HuH-7.5 (cell line): ENCODE measurements at regions not wholly inside any gene's neighbourhood (a gene's known extent, or its start where the extent isn't known, plus 50 kb on each side); places are given as distances from the start of the nearest gene placed in this dataset.

Experiments
- DNase-seq: peaks from one replicate; pipeline ENCODE4 v3.0.0; 2011; ENCODE audit warnings: low spot score

DNA sequence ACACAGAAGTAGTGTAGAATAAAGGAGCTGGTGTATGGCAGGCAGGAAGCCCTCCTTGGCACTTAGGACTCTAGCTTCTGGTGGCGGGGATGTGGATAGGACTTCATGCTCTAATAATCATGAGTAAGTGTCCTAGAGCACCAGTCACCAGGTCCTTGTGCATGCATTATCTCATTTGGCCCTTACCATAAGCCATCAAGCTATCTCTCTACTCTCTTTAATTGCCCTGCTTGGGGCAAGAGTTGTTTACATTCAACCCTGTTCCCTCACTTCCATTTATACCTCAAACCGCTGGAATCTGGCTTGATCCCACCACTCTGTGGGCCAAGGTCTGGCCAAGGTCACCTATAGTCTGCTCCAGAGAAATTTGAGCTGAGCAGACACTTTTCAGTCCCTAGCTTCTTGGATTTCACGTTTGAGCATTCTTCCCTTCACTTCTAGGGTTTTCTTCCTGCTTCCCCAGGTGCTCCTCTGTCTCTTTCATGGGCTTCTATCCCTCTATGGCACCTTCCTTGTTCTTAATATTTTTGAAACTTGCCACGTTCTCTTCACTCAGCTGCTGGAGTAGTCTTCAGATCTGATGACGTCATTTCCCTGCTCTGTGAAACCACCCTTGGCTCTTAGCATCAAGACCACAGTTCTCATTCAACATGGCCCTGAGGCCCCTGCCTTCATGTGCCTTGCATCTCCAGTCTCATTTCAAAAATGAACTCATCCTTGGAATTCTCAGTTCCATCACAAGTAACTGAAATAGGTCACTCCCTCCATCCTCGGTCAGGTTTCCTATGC is 94.9 kb upstream of the GATA6 start:
- no peak for DNase-seq

GRCh38 chr18:22080035-22080434 is 89.4 kb upstream of the GATA6 start:
- no peak for DNase-seq

- no peak for DNase-seq
Measured at GRCh38 chr18:22082408-22082807, 87.0 kb upstream of the GATA6 start.

DNA sequence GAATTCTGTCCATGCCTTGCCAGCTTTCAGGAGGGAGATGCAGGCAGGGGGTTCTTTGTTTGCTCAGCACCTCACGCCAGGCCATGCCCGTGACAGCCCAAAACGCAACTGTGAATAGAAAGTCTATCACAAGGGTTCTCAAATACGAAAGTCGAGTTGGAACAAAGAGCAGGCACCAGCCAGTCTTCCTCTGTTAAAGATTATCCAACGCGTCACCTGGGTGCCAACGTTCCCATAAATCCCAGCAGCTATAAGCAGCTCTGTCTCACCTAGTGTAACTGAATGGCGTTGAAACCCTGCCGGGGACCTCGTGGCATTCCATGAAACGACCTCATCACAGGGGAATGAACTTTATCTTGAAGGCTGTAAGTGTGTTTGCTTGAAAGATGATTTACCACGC is 84.8 kb upstream of the GATA6 start:
- DNase-seq, result peak; percentile 23

DNA sequence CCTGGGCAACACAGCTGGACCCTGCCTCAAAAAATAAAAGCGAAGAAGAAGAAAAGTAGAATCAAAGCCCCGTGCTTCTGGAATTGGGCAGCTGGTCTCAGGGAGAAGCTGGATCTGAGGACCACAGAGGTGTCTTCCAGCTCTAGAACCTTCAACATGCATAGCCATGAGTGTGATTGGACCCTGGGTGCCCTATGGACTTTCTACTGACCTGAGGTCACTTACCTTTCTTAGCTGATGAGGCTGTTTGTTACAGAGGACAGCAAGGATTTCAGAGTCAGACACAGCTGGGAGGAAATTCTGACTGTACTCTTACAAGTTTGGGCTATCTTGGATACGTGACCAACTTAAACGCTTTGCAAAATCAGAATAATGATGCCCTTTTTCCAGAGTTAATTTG is 82.4 kb upstream of the GATA6 start:
- DNase-seq, result no peak

- DNase-seq, result no peak
Measured at GRCh38 chr18:22088029-22088428, 81.4 kb upstream of the GATA6 start.

GRCh38 chr18:22088996-22089640 is 80.3 kb upstream of the GATA6 start:
- DNase-seq, result no peak

- no peak for DNase-seq
Measured at GRCh38 chr18:22091341-22091740, 78.0 kb upstream of the GATA6 start.

DNA sequence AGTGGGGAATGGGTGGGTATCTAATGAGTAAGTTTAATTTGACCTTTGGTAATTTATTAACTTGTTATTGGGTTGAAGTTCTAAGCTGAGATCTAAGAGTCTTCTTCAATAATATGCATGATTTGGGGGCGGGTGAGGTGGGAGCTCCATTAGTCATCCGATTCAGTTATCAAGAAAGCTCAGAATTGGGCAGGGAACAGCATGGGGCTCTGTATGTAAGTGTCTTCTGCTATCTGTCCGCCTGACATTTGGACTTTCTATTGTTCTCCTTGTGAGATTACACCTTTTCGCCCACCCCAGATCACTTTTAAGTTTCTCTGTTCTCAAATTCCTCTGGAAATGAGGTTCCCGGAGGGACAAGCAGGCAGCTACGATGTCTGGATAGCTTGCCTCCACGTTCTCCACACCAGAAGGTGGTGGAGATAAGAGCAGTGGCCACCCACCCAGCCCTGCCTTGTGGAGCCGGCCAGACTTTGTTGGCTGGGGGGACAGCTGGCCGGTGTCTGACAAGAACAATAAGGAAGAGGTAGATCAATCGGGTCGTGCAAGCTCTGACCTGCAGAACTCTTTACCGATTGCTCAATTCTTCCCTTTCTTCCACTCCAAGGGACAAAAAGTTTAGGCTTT is 75.5 kb upstream of the GATA6 start:
- DNase-seq, result no peak

DNA sequence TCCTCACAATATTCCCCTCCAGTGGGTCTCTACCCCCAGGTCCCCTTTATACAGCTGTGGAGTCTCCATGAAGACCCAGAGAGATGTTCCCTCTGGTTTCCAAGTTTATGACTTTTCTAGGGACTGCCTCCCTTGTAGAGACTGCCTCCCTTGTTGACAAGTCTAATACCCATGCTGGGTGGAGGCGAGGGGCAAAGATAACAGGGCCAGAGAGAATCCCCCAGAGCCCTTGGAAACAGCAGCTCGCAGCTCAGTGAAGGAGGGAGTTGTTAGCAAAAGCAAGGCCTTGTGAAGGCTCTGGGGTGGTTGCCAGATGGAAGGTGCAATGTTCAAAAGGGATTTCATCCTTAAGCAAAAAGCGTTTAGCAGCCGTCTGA is 75.0 kb upstream of the GATA6 start:
- DNase-seq, result no peak

DNA sequence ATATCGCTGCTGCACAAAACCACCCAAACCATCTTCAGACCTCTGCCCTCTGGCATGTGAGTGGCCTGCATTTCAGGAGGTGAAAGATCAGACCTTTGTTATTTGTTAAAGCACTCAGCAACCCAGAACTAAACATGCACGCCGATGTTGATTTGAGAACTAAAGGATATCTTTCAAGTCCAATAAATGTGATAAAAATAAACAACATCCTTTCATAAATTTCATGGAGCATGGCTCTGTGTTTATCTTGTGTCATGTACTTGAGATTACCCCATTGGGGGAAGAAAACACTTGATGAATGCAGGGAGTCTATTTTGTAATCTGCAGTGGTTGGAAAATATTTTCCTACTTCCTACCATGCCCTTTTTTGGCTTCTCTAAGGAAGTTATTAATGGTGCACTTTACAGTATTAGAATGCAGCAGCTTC is 70.8 kb upstream of the GATA6 start:
- no peak for DNase-seq

DNA sequence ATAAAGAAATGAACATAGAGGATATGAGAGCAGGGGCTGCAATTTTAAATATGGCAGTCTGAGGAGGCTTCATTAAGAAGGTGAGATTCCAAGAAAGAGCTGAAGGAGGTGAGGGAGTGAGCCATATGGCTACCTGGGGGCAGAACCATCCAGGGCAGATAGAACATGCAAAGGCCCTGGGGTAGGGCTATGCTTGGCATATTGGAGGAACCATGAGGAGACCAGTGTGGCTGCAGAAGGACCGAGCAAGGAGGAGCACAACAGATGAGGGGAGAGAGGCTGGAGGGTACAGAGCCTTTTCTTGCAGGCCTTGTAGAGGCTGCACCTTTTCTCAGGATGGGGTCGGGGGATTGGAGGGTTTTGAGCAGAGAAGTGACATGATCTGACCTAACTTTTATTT is 69.5 kb upstream of the GATA6 start:
- DNase-seq, result no peak

GRCh38 chr18:22101731-22102130 is 67.7 kb upstream of the GATA6 start:
- DNase-seq, result no peak

DNA sequence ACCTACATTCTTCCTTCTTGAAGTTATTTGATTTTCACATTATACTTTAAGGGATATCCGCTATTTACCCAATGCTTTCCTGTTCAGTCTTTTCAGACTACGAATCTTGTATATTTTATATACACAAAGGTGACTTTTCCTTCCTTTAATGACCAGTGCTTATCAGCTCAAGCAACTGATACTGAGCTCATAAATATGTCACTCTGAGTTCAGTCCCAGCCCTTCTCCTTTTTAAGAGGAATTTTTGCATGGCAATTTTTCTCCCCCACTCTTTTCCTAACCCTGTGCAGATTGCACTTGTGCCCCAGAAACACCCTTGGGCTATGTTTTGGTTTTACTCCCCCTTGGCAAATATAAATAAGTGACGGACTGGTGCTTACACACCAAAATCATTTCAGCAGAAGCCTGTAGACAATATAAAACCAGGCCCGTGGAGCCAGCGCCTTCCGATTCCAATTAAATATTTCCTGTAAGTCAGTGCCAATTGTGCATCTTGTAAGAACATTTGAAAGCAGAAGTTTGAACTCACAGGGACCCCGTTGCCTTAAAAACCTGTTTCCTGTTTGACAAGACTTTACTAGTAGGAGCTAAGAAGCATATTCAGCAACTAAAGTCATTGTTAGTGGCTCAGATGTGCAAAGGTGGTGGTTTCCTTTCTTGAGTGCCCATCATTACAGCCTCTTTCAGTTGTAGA is 66.3 kb upstream of the GATA6 start:
- no peak for DNase-seq

GRCh38 chr18:22103647-22104031 is 65.8 kb upstream of the GATA6 start:
- DNase-seq, result no peak

GRCh38 chr18:22106536-22107292 is 62.7 kb upstream of the GATA6 start:
- no peak for DNase-seq

- peak; percentile 27 for DNase-seq
Measured at GRCh38 chr18:22108674-22109073, 60.7 kb upstream of the GATA6 start.

- DNase-seq, result no peak
Measured at GRCh38 chr18:22109535-22109934, 59.9 kb upstream of the GATA6 start.

GRCh38 chr18:22110461-22110924 is 58.9 kb upstream of the GATA6 start:
- DNase-seq, result no peak

GRCh38 chr18:22112215-22112614 is 57.2 kb upstream of the GATA6 start:
- DNase-seq, result no peak

DNA sequence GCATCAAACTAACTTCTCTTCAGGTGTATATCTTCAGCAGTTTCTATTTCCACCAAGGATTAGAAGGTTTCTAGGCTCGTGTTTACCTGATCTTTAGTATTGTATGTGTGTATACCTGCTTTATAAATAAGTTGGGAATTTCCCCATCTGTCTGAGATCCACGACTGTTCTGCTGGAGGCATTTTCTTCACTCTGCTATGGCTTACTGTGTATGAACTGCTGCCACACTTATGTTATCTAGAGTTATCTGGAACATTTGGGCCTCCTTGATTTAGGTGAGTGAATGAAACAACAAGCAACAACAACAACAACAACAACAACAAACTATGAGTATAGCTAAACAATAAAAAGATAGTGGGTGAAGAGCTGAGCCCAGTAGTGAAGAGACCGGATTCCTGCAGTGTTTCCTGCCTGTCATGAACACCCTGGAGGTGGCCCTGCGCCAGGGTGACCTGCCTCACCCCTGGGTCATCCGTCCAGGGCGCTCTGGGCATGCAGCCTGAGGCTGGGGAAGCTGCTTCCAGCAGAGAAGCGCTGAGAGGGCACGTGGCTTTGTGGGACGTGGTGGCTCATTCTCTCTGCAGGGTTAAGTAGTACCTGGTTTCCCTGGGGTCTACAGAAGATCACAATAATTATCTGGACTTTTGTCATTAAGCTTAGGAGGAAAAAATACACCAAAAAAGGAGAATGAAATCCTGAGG is 56.1 kb upstream of the GATA6 start:
- DNase-seq, result no peak
